Hepatocyte (in vitro differentiated cells): ENCODE measurements at regions not wholly inside any gene's neighbourhood (a gene's known extent, or its start where the extent isn't known, plus 50 kb on each side); places are given as distances from the start of the nearest gene placed in this dataset.

ENCODE experiments used
- DNase-seq: peaks from one replicate; pipeline ENCODE4 v3.0.0-alpha.2; 2016; ENCODE audit warnings: low spot score
- H2AFZ ChIP-seq: fragments of 200-600 bp; sonication (generic); 2 replicates; pipeline ENCODE4 v1.6.0; 2016; ENCODE audit warnings: antibody characterized with exemption, mild to moderate bottlenecking
- H3K27ac ChIP-seq: fragments of 200-600 bp; sonication (generic); 2 replicates; pipeline ENCODE4 v1.5.1; 2016; ENCODE audit warnings: mild to moderate bottlenecking
- H3K27me3 ChIP-seq: fragments of 200-600 bp; sonication (generic); 2 replicates; pipeline ENCODE4 v1.6.1; 2016
- H3K36me3 ChIP-seq: fragments of 200-600 bp; sonication (generic); replicated peaks from 2 replicates; pipeline ENCODE4 v1.5.1; 2016; ENCODE audit warnings: low read depth; ENCODE audit not compliant: insufficient read depth
- H3K4me1 ChIP-seq: fragments of 200-600 bp; sonication (generic); 2 replicates; pipeline ENCODE4 v1.5.1; 2016; ENCODE audit warnings: mild to moderate bottlenecking, moderate library complexity; ENCODE audit not compliant: insufficient read depth
- H3K4me2 ChIP-seq: fragments of 200-600 bp; sonication (generic); 2 replicates; pipeline ENCODE4 v1.6.0; 2016
- H3K4me3 ChIP-seq: fragments of 200-600 bp; sonication (generic); 2 replicates; pipeline ENCODE4 v1.5.1; 2016; ENCODE audit warnings: mild to moderate bottlenecking
- H3K79me2 ChIP-seq: fragments of 200-600 bp; sonication (generic); 2 replicates; pipeline ENCODE4 v1.6.0; 2017; ENCODE audit warnings: mild to moderate bottlenecking
- H3K9me2 ChIP-seq: fragments of 200-600 bp; sonication (generic); replicated peaks from 2 replicates; pipeline ENCODE4 v1.6.0; 2017; ENCODE audit warnings: mild to moderate bottlenecking; ENCODE audit not compliant: insufficient read depth
- H3K9me3 ChIP-seq: fragments of 200-600 bp; sonication (generic); 2 replicates; pipeline ENCODE4 v1.5.1; 2016; ENCODE audit warnings: low read depth, mild to moderate bottlenecking
- H4K20me1 ChIP-seq: fragments of 200-600 bp; sonication (generic); 2 replicates; pipeline ENCODE4 v1.6.0; 2016; ENCODE audit warnings: mild to moderate bottlenecking; ENCODE audit not compliant: insufficient read depth, poor library complexity, severe bottlenecking
- EZH2 ChIP-seq: fragments of 200-600 bp; sonication (generic); IDR thresholded peaks from 2 replicates; pipeline ENCODE4 v1.6.1; 2016; ENCODE audit warnings: antibody characterized with exemption, mild to moderate bottlenecking, borderline replicate concordance
- EZH2phosphoT487 ChIP-seq: fragments of 200-600 bp; sonication (generic); IDR thresholded peaks from one replicate; pipeline ENCODE4 v1.6.1; 2018; ENCODE audit warnings: antibody characterized with exemption, mild to moderate bottlenecking, low read depth, moderate library complexity; ENCODE audit not compliant: unreplicated experiment, severe bottlenecking
- WGBS: methylation state at CpG from one replicate; pipeline ENCODE4 v1.1.6; 2016; ENCODE audit warnings: low lambda C conversion rate; ENCODE audit errors: missing lambda C conversion rate; 5-methylcytosine and 5-hydroxymethylcytosine counted together
- TF ChIP-seq, protein P1 (sequence below): fragments of 200-600 bp; sonication (generic); IDR thresholded peaks from 2 replicates; pipeline ENCODE4 v1.5.1; 2016; ENCODE audit warnings: antibody characterized with exemption, mild to moderate bottlenecking; ENCODE audit not compliant: poor library complexity

DNA sequence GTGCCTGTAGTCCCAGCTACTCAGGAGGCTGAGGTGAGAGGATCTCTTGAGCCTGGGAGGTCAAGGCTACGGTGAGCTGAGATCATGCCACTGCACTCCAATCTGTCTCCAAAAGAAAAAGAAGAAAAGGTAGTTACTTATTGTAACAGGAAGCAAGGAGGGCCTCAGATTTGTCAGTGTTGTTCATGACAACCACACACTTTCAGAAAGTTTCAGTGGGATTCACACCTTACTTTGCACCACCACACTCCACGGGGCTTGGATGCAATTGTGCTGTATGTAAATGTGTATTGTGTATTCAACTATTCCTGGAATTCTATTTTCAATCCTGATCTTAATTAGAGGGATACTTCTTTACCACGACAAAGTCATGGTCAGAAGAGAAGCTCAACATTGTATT is 142.6 kb downstream of the ELOVL4 start:
- Histone ChIP-seq H3K27ac (no peak overlapping the region), H3K27me3 (no peaks in the 10 kb centered on the region), H3K4me1 (peaks cover 5% of the 10 kb centered on the region), H3K79me2 (no peaks in the 10 kb centered on the region), H3K9me2 (no peaks in the 10 kb centered on the region), H3K4me2 (no peak overlapping the region), H4K20me1 (no peaks in the 10 kb centered on the region), H3K9me3 (no peaks in the 10 kb centered on the region), H3K36me3 (no peaks in the 10 kb centered on the region), H3K4me3 (no peak overlapping the region), H2AFZ (no peak overlapping the region)
- WGBS, result 91% methylated on average over 3 of the region's 3 CpGs
- TF ChIP-seq EZH2, result no peak
- TF ChIP-seq EZH2phosphoT487, result no peak
- TF ChIP-seq, protein P1, sequence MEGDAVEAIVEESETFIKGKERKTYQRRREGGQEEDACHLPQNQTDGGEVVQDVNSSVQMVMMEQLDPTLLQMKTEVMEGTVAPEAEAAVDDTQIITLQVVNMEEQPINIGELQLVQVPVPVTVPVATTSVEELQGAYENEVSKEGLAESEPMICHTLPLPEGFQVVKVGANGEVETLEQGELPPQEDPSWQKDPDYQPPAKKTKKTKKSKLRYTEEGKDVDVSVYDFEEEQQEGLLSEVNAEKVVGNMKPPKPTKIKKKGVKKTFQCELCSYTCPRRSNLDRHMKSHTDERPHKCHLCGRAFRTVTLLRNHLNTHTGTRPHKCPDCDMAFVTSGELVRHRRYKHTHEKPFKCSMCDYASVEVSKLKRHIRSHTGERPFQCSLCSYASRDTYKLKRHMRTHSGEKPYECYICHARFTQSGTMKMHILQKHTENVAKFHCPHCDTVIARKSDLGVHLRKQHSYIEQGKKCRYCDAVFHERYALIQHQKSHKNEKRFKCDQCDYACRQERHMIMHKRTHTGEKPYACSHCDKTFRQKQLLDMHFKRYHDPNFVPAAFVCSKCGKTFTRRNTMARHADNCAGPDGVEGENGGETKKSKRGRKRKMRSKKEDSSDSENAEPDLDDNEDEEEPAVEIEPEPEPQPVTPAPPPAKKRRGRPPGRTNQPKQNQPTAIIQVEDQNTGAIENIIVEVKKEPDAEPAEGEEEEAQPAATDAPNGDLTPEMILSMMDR, result no peak
- no peak for DNase-seq

DNA sequence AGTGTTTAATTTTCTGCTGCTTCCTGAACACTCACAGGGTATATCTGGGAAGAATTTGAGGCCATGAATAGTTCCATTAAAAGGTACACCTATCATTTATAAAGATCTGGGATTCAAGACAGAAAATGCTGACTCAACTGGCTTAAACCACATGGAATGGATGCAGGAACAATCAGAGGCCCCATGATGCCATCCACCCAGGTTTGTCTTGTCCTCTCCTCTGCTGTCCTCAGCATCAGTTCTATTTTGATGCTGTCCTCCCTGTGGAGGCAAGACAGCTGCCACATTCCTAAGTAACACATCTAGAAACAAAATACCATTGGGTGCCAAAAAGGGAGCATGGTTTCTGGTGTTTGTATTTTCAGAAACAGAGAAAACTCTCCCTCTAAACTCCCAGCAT is 143.4 kb downstream of the ELOVL4 start:
- TF ChIP-seq EZH2 (no peak), EZH2phosphoT487 (no peak)
- TF ChIP-seq, protein P1, result no peak
- H3K9me3 ChIP-seq, result no peaks in the 10 kb centered on the region
- H3K27ac ChIP-seq, result no peak overlapping the region
- H3K4me3 ChIP-seq, result no peak overlapping the region
- H2AFZ ChIP-seq, result no peak overlapping the region
- peaks cover 5% of the 10 kb centered on the region for H3K4me1 ChIP-seq
- H4K20me1 ChIP-seq, result no peaks in the 10 kb centered on the region
- H3K27me3 ChIP-seq, result no peaks in the 10 kb centered on the region
- no peaks in the 10 kb centered on the region for H3K79me2 ChIP-seq
- DNase-seq, result no peak
- no peaks in the 10 kb centered on the region for H3K9me2 ChIP-seq
- H3K36me3 ChIP-seq, result no peaks in the 10 kb centered on the region
- no peak overlapping the region for H3K4me2 ChIP-seq

DNA sequence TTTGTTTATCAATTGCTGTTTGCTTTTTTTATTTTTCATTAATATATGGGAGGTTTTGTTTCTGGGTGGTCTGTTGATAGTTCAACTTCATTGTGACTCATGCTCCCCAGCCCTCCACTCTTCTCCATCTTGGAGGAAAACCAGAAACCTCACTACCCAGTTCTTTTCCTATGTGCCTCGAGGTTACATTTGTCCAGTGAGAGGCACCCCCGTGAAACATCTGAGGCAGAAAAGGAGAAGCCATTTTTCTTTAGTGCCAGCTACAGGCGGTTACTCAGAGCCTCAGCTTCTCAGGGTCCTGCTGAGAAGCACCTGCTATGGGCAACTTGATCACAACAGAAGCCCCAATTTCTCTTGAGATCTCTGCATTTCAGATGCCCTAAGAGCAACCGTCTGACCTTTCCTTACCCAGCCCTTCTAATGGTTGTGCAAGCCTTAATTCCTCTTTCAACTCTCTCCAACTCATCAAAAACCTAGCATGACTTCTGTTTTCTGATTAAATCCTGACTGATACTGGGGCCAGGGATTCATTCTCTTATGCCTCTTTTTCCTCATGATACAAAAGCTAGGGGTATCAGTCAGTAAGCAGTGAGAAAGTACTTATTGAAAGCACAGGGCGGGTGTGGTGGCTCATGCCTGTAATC is 144.6 kb downstream of the ELOVL4 start:
- 60% methylated on average over 5 of the region's 5 CpGs for WGBS

DNA sequence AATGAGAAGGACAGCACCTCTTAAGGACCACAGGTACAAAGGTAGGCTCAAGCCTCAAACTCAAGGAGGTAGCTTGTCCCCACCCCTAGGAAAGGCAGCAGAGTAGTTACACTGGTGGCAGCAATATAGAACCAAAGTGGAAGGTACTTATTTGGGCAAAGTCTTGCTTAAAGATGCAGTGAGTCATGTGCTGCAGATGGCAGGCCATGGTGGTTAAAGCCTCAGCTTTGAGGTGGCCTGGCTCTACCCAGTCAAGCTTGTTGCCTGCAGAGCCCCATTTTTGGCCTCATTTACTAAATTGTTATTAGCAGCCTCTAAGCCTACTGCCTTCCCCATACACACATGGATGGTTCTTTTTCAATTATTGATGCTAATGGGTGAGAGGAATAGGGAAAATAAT is 146.0 kb downstream of the ELOVL4 start:
- Histone ChIP-seq H3K27ac (no peak overlapping the region), H3K4me2 (no peak overlapping the region), H3K4me1 (no peaks in the 10 kb centered on the region), H3K36me3 (no peaks in the 10 kb centered on the region), H2AFZ (no peak overlapping the region), H3K9me2 (no peaks in the 10 kb centered on the region), H3K79me2 (no peaks in the 10 kb centered on the region), H3K4me3 (no peak overlapping the region), H3K9me3 (no peaks in the 10 kb centered on the region), H4K20me1 (no peaks in the 10 kb centered on the region), H3K27me3 (no peaks in the 10 kb centered on the region)
- TF ChIP-seq, protein P1, result no peak
- no peak for TF ChIP-seq EZH2
- no peak for TF ChIP-seq EZH2phosphoT487
- DNase-seq, result no peak

More for the DNA sequence above, 144.6 kb downstream of the ELOVL4 start:
- no peaks in the 10 kb centered on the region for H3K36me3 ChIP-seq
- H3K4me2 ChIP-seq, result no peak overlapping the region
- H3K79me2 ChIP-seq, result no peaks in the 10 kb centered on the region
- no peaks in the 10 kb centered on the region for H3K4me1 ChIP-seq
- TF ChIP-seq EZH2phosphoT487, result no peak
- no peaks in the 10 kb centered on the region for H3K9me2 ChIP-seq
- H4K20me1 ChIP-seq, result no peaks in the 10 kb centered on the region
- no peak for DNase-seq
- no peak overlapping the region for H2AFZ ChIP-seq
- H3K27me3 ChIP-seq, result no peaks in the 10 kb centered on the region
- H3K9me3 ChIP-seq, result no peaks in the 10 kb centered on the region
- H3K4me3 ChIP-seq, result no peak overlapping the region
- H3K27ac ChIP-seq, result no peak overlapping the region
